OCI-LY3 (cell line): ENCODE measurements at regions not wholly inside any gene's neighbourhood (a gene's known extent, or its start where the extent isn't known, plus 50 kb on each side); places are given as distances from the start of the nearest gene placed in this dataset.

Source experiments
- EZH2phosphoT487 ChIP-seq: fragments of 200-600 bp; shearing (Covaris generic); IDR thresholded peaks from 2 replicates; pipeline ENCODE4 v1.6.1; 2018; ENCODE audit warnings: antibody characterized with exemption, mixed run types, low read depth
- TF ChIP-seq, protein P1 (sequence below): fragments of 200-600, 300-600 bp; sonication (generic); IDR thresholded peaks from 2 replicates; pipeline ENCODE4 v1.5.1; 2014; ENCODE audit warnings: antibody characterized with exemption, low read length, low read depth

DNA sequence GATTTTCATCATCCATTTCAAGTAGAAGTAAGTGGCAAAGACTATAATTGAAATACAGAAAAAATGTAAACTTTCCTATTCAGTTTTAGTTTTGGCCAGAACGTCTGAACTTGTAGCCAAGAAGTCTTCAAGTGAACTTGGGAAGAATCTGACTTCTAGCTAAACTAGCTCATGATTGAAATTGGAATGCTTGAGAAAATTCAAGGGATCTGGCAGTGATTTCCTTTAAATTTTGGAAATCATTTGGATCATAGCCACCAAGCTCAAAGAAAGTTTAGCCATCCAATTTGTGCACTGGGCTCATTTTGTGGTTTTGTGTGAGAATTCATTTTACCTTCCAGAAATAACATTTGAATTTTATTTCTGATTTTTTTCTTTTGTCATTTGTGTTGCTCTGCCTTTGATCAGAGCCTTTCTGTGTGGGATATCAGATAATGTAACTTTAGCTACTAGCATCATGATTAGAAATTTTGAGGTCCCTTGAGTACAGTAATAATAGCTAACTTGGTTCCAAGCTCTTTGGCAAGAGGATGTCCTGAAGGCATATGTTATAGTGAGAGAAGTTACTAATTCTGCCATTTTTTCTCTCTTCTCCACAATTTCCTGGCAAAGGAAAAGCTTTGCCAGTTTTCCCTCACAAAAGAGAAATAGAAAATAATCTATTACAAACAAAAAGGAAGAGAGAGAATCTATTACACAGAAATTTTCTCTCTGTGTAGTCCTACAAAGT lies 2123.7 kb upstream of the RAG2 start:
- TF ChIP-seq, protein P1, sequence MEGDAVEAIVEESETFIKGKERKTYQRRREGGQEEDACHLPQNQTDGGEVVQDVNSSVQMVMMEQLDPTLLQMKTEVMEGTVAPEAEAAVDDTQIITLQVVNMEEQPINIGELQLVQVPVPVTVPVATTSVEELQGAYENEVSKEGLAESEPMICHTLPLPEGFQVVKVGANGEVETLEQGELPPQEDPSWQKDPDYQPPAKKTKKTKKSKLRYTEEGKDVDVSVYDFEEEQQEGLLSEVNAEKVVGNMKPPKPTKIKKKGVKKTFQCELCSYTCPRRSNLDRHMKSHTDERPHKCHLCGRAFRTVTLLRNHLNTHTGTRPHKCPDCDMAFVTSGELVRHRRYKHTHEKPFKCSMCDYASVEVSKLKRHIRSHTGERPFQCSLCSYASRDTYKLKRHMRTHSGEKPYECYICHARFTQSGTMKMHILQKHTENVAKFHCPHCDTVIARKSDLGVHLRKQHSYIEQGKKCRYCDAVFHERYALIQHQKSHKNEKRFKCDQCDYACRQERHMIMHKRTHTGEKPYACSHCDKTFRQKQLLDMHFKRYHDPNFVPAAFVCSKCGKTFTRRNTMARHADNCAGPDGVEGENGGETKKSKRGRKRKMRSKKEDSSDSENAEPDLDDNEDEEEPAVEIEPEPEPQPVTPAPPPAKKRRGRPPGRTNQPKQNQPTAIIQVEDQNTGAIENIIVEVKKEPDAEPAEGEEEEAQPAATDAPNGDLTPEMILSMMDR = no peak
- TF ChIP-seq EZH2phosphoT487 = no peak
